H9 (cell line): ENCODE measurements at regions not wholly inside any gene's neighbourhood (a gene's known extent, or its start where the extent isn't known, plus 50 kb on each side); places are given as distances from the start of the nearest gene placed in this dataset.

Source experiments
- DNase-seq: peaks from one replicate; pipeline ENCODE4 v3.0.0-alpha.2; 2017
- H2AFZ ChIP-seq: one replicate; pipeline ENCODE4 v1.6.1; 2013; ENCODE audit warnings: mild to moderate bottlenecking, low read length, control low read depth, moderate library complexity
- H2AK5ac ChIP-seq: 2 replicates; pipeline ENCODE4 v1.6.1; 2013; ENCODE audit warnings: low read length, control low read depth, mixed read lengths; ENCODE audit not compliant: insufficient read length
- H2BK120ac ChIP-seq: one replicate; pipeline ENCODE4 v1.6.1; 2013; ENCODE audit warnings: low read depth, mild to moderate bottlenecking, low read length, control low read depth, inconsistent platforms; ENCODE audit not compliant: poor library complexity, severe bottlenecking
- H2BK12ac ChIP-seq: 2 replicates; pipeline ENCODE4 v1.6.1; 2013; ENCODE audit warnings: low read length, control low read depth, mixed read lengths, low read depth; ENCODE audit not compliant: insufficient read length
- H2BK15ac ChIP-seq: 2 replicates; pipeline ENCODE4 v1.6.1; 2013; ENCODE audit warnings: low read depth, low read length, control low read depth
- H2BK20ac ChIP-seq: one replicate; pipeline ENCODE4 v1.6.1; 2013; ENCODE audit warnings: low read depth, mild to moderate bottlenecking, low read length, control low read depth, inconsistent platforms; ENCODE audit not compliant: poor library complexity, severe bottlenecking
- H2BK5ac ChIP-seq: 2 replicates; pipeline ENCODE4 v1.6.1; 2013; ENCODE audit warnings: low read length, control low read depth, mixed read lengths; ENCODE audit not compliant: insufficient read length
- H3K14ac ChIP-seq: 2 replicates; pipeline ENCODE4 v1.6.1; 2013; ENCODE audit warnings: low read length, control low read depth; ENCODE audit not compliant: insufficient read depth
- H3K18ac ChIP-seq: 2 replicates; pipeline ENCODE4 v1.6.1; 2013; ENCODE audit warnings: low read depth, mild to moderate bottlenecking, mixed read lengths, low read length, control low read depth; ENCODE audit not compliant: insufficient read length
- H3K23ac ChIP-seq: 2 replicates; pipeline ENCODE4 v1.6.1; 2013; ENCODE audit warnings: low read length, control low read depth, mixed read lengths, low read depth; ENCODE audit not compliant: insufficient read length
- H3K23me2 ChIP-seq: 2 replicates; pipeline ENCODE4 v1.6.1; 2013; ENCODE audit warnings: low read depth, mild to moderate bottlenecking, mixed read lengths, low read length, control low read depth; ENCODE audit not compliant: insufficient read length, poor library complexity, severe bottlenecking
- H3K27ac ChIP-seq: 2 replicates; pipeline ENCODE4 v1.5.1; 2013; ENCODE audit warnings: low read length, control low read depth, mixed read lengths, low read depth; ENCODE audit not compliant: insufficient read length
- H3K27me3 ChIP-seq: 2 replicates; pipeline ENCODE4 v1.6.1; 2013; ENCODE audit warnings: low read length, control low read depth, inconsistent platforms; ENCODE audit not compliant: insufficient read depth
- H3K4ac ChIP-seq: 2 replicates; pipeline ENCODE4 v1.6.1; 2013; ENCODE audit warnings: low read depth, mild to moderate bottlenecking, control low read depth, inconsistent platforms, low read length, moderate library complexity
- H3K4me1 ChIP-seq: 2 replicates; pipeline ENCODE4 v1.6.1; 2013; ENCODE audit warnings: low read length, control low read depth, inconsistent platforms; ENCODE audit not compliant: insufficient read depth
- H3K4me2 ChIP-seq: 2 replicates; pipeline ENCODE4 v1.6.1; 2013; ENCODE audit warnings: low read length, control low read depth, mixed read lengths; ENCODE audit not compliant: insufficient read length, insufficient read depth
- H3K56ac ChIP-seq: 2 replicates; pipeline ENCODE4 v1.6.1; 2013; ENCODE audit warnings: low read depth, mild to moderate bottlenecking, mixed read lengths, low read length, control low read depth; ENCODE audit not compliant: insufficient read length
- H3K79me1 ChIP-seq: 2 replicates; pipeline ENCODE4 v1.6.1; 2013; ENCODE audit warnings: low read depth, mild to moderate bottlenecking, moderate library complexity, low read length, control low read depth, inconsistent platforms; ENCODE audit not compliant: insufficient read depth, poor library complexity, severe bottlenecking
- H3K79me2 ChIP-seq: 2 replicates; pipeline ENCODE4 v1.6.1; 2013; ENCODE audit warnings: low read length, control low read depth, inconsistent platforms; ENCODE audit not compliant: insufficient read depth
- H3K9ac ChIP-seq: 2 replicates; pipeline ENCODE4 v1.6.1; 2013; ENCODE audit warnings: low read length, control low read depth, mixed read lengths; ENCODE audit not compliant: insufficient read length; ENCODE audit errors: extremely low read depth
- H3K9me3 ChIP-seq: one replicate; pipeline ENCODE4 v1.6.1; 2013; ENCODE audit warnings: low read depth, low read length, inconsistent platforms; ENCODE audit not compliant: control insufficient read depth
- H3T11ph ChIP-seq: one replicate; pipeline ENCODE4 v1.6.1; 2013; ENCODE audit warnings: mild to moderate bottlenecking, low read length, control low read depth, inconsistent platforms
- H4K20me1 ChIP-seq: one replicate; pipeline ENCODE4 v1.6.1; 2013; ENCODE audit not compliant: control insufficient read depth, insufficient read length, insufficient read depth
- H4K5ac ChIP-seq: 2 replicates; pipeline ENCODE4 v1.6.1; 2013; ENCODE audit warnings: low read depth, mild to moderate bottlenecking, mixed read lengths, low read length, control low read depth; ENCODE audit not compliant: insufficient read length
- H4K8ac ChIP-seq: replicated peaks from 2 replicates; pipeline ENCODE4 v1.6.1; 2013; ENCODE audit warnings: low read length, control low read depth, mixed read lengths, low read depth; ENCODE audit not compliant: insufficient read length
- H4K91ac ChIP-seq: 2 replicates; pipeline ENCODE4 v1.6.1; 2013; ENCODE audit warnings: low read depth, mild to moderate bottlenecking, moderate library complexity, mixed read lengths, low read length, control low read depth; ENCODE audit not compliant: insufficient read length
- H3K27ac Mint-ChIP-seq, 3 experiments: 2 replicates in 2 of 3; 3 replicates in 1 of 3; pipeline ENCODE4 v1.8.0; 2020 to 2021; ENCODE audit warnings: mixed read lengths in 3 of 3, mild to moderate bottlenecking in 1 of 3, moderate library complexity in 1 of 3
- H3K27me3 Mint-ChIP-seq: 2 replicates; pipeline ENCODE4 v1.8.0; 2021; ENCODE audit warnings: low read depth, mild to moderate bottlenecking, moderate library complexity, mixed read lengths
- H3K36me3 Mint-ChIP-seq, 3 experiments: 2 replicates in 2 of 3; 3 replicates in 1 of 3; pipeline ENCODE4 v1.8.0; 2020 to 2021; ENCODE audit warnings: low read depth in 3 of 3, mixed read lengths in 3 of 3; ENCODE audit not compliant: insufficient read depth in 1 of 3
- H3K4me1 Mint-ChIP-seq, 2 experiments: 2 replicates each; pipeline ENCODE4 v1.8.0; 2020; ENCODE audit warnings: mixed read lengths in 2 of 2
- H3K4me3 Mint-ChIP-seq, 2 experiments: 2 replicates in 1 of 2; 3 replicates in 1 of 2; pipeline ENCODE4 v1.8.0; 2020 to 2021; ENCODE audit warnings: mild to moderate bottlenecking in 2 of 2, mixed read lengths in 2 of 2, moderate library complexity in 1 of 2
- H3K9me3 Mint-ChIP-seq, 2 experiments: 2 replicates in 1 of 2; 3 replicates in 1 of 2; pipeline ENCODE4 v1.8.0; 2020; ENCODE audit warnings: mild to moderate bottlenecking in 2 of 2, mixed read lengths in 2 of 2, moderate library complexity in 1 of 2
- CTCF ChIP-seq: fragments of 200-600 bp; sonication (generic); conservative IDR thresholded peaks from 3 replicates; pipeline ENCODE4 v1.8.0; 2021; ENCODE audit warnings: antibody characterized with exemption, mild to moderate bottlenecking
- WGBS: extraction: QIAGEN DNeasy Blood & Tissue Kit; methylation state at CpG from one replicate; pipeline ENCODE4 v1.1.7; 2013; ENCODE audit warnings: missing lambda C conversion rate, low lambda C conversion rate, mixed read lengths; ENCODE audit not compliant: insufficient read length; ENCODE audit errors: extremely low coverage; 5-methylcytosine and 5-hydroxymethylcytosine counted together

- H3K9me3 Mint-ChIP-seq: peaks cover 10 to 17% of the 10 kb centered on the region in 2 experiments
- Histone ChIP-seq H3K23ac (no peak overlapping the region), H3K23me2 (no peaks in the 10 kb centered on the region), H3K56ac (no peak overlapping the region), H3K9me3 (no peaks in the 10 kb centered on the region), H3K9ac (no peak overlapping the region), H3K79me1 (no peaks in the 10 kb centered on the region), H2BK20ac (no peak overlapping the region), H3K27me3 (no peaks in the 10 kb centered on the region), H3K14ac (no peak overlapping the region), H4K8ac (no peak overlapping the region), H2AK5ac (no peak overlapping the region), H3K4me1 (no peaks in the 10 kb centered on the region; the same call in 1 of the 2 replicates), H4K20me1 (no peaks in the 10 kb centered on the region), H2BK120ac (no peak overlapping the region), H4K91ac (no peak overlapping the region), H3K27ac (no peak overlapping the region), H2BK15ac (no peak overlapping the region), H3T11ph (no peak overlapping the region), H2BK12ac (no peak overlapping the region), H4K5ac (no peak overlapping the region), H2BK5ac (no peak overlapping the region), H2AFZ (no peak overlapping the region), H3K4me2 (no peak overlapping the region), H3K4ac (no peak overlapping the region), H3K79me2 (no peaks in the 10 kb centered on the region), H3K18ac (no peak overlapping the region)
- peaks cover 15 to 26% of the 10 kb centered on the region in 2 experiments for H3K4me1 Mint-ChIP-seq
- WGBS: no CpG with 5 or more reads among the region's 1 CpG
- H3K36me3 Mint-ChIP-seq: peaks cover 0 to 15% (median 10%) of the 10 kb centered on the region in 3 experiments; a peak in 5 of 7 replicates
- no peak overlapping the region for H3K27ac Mint-ChIP-seq
- H3K4me3 Mint-ChIP-seq: no peak overlapping the region
- TF ChIP-seq CTCF: no peak
- no peak for DNase-seq
- no peaks in the 10 kb centered on the region for H3K27me3 Mint-ChIP-seq
Measured at GRCh38 chr2:47687856-47688255, 95.1 kb upstream of the MSH6 start.
